ENCODE measurements at regions not wholly inside any gene's neighbourhood (a gene's known extent, or its start where the extent isn't known, plus 50 kb on each side); places are given as distances from the start of the nearest gene placed in this dataset.

DNA sequence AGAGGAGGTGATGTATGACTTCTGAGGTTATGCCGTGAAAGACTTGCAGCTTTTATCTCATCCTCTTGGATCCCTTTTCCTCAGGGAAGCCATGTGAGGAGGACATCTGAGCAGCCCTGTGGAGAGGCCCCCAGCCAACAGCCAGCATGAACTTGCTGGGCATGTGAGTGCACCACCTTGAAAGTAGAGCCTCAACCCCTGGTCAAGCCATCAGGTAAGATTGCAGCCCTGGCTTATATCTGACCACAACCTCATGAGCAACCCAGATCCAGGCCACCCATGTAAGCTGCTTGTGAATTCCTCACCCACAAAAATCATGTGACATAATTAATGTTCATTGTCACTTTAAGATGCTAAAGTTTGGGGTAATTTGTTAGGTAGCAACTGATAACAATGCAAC is 121.0 kb downstream of the MIAT start:
- H3K4me1 ChIP-seq = peaks cover 8% of the 10 kb centered on the region
- no peak for TF ChIP-seq POLR2A (IDR thresholded peaks at IDR 0.05)
- no peak for TF ChIP-seq POLR2AphosphoS5 (IDR thresholded peaks at IDR 0.05; ENCODE audit: insufficient read depth in 1 of 2, low read depth in 1 of 2)
- TF ChIP-seq, protein P1, sequence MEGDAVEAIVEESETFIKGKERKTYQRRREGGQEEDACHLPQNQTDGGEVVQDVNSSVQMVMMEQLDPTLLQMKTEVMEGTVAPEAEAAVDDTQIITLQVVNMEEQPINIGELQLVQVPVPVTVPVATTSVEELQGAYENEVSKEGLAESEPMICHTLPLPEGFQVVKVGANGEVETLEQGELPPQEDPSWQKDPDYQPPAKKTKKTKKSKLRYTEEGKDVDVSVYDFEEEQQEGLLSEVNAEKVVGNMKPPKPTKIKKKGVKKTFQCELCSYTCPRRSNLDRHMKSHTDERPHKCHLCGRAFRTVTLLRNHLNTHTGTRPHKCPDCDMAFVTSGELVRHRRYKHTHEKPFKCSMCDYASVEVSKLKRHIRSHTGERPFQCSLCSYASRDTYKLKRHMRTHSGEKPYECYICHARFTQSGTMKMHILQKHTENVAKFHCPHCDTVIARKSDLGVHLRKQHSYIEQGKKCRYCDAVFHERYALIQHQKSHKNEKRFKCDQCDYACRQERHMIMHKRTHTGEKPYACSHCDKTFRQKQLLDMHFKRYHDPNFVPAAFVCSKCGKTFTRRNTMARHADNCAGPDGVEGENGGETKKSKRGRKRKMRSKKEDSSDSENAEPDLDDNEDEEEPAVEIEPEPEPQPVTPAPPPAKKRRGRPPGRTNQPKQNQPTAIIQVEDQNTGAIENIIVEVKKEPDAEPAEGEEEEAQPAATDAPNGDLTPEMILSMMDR (IDR thresholded peaks at IDR 0.05) = no peak
- no peak overlapping the region for H3K4me3 ChIP-seq
- H3K9me3 ChIP-seq = no peaks in the 10 kb centered on the region
- no peaks in the 10 kb centered on the region for H3K27me3 ChIP-seq
- H3K36me3 ChIP-seq = peaks cover 0 to 32% of the 10 kb centered on the region in 2 donors
- DNase-seq (ENCODE audit: extremely low spot score in 2 of 2) = no peak
- no peak overlapping the region for H3K27ac ChIP-seq
- intact Hi-C loops (cut with DNase I) = no loop called here

DNA sequence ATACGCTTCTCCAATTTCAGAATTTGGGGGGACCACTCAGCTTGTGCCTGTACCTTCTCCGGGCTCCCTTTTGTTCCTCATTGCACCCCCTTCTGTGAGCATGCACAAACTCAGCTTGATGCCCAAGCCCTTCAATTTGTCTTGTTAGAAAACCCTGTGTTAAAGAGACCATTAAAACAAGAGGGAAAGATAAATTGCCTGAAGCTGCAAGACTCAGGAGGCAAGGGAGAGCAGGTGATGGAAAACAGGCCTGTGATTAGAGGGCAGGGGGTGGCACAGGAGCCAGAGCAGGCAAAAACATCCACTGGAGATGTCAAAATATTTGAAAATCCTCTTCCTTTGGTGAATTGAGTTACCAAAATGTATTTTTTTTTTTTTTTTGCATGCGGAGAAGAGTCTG is 121.7 kb downstream of the MIAT start:
- H3K9me3 ChIP-seq = no peaks in the 10 kb centered on the region
- no peak overlapping the region for H3K4me3 ChIP-seq
- H3K27ac ChIP-seq = no peak overlapping the region
- intact Hi-C loops (cut with DNase I) = no loop called here
- TF ChIP-seq POLR2AphosphoS5 (IDR thresholded peaks at IDR 0.05; ENCODE audit: insufficient read depth in 1 of 2, low read depth in 1 of 2) = no peak
- TF ChIP-seq POLR2A (IDR thresholded peaks at IDR 0.05) = no peak
- TF ChIP-seq, protein P1 (IDR thresholded peaks at IDR 0.05) = no peak
- peaks cover 8% of the 10 kb centered on the region for H3K4me1 ChIP-seq
- no peak for DNase-seq (ENCODE audit: extremely low spot score in 2 of 2)
- H3K36me3 ChIP-seq = peaks cover 0 to 32% of the 10 kb centered on the region in 2 donors
- no peaks in the 10 kb centered on the region for H3K27me3 ChIP-seq

DNA sequence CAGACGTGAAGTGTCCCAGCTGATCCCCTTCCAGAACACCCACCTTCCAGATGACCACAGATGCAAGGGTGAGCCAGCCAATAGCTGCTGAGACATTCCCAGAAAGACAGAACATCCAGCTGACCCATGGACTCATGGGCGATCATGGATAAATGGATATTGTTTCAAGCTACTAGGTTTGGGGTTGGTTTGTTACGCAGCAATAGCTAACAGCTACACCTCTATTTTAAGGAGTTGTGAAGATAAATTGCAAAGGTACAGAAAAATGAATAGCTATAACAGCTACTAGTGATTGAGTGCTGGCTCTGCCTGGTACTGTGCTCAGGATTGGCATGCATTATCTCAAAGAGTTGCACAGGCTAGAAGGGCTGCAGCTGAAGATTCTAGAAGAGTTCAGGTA is 122.5 kb downstream of the MIAT start:
- no peak overlapping the region for H3K4me3 ChIP-seq
- peaks cover 0 to 32% of the 10 kb centered on the region in 2 donors for H3K36me3 ChIP-seq
- intact Hi-C loops (cut with DNase I) = no loop called here

DNA sequence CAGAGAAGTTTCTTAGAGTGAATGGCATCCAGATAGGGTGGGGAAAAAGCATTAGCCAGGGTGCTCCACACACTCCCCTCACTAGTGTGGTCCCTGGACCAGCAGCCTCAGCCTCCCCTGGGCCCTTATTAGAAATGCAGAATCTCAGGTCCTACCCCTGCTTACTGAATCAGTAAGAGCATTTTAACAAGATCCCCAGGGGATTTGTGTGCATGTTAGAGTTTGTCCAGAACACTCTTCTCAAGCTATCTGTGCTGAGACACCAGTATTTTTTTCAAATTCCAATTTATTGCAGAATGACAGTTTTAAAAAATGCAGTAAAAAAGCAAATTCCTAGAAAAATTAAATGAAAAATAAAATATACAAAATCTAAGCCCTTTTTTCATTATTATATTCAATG is 123.1 kb downstream of the MIAT start:
- intact Hi-C loops (cut with DNase I) = no loop called here
- Histone ChIP-seq H3K4me1 (peaks cover 8% of the 10 kb centered on the region), H3K36me3 (peaks cover 0 to 32% of the 10 kb centered on the region in 2 donors), H3K9me3 (no peaks in the 10 kb centered on the region), H3K27me3 (no peaks in the 10 kb centered on the region), H3K4me3 (no peak overlapping the region), H3K27ac (no peak overlapping the region)
- TF ChIP-seq POLR2A (IDR thresholded peaks at IDR 0.05) (no peak), POLR2AphosphoS5 (IDR thresholded peaks at IDR 0.05; ENCODE audit: insufficient read depth in 1 of 2, low read depth in 1 of 2) (no peak)
- TF ChIP-seq, protein P1 (IDR thresholded peaks at IDR 0.05) = no peak
- no peak for DNase-seq (ENCODE audit: extremely low spot score in 2 of 2)

More for the DNA sequence above, 122.5 kb downstream of the MIAT start:
- DNase-seq (ENCODE audit: extremely low spot score in 2 of 2) = no peak
- Histone ChIP-seq H3K4me1 (peaks cover 8% of the 10 kb centered on the region), H3K27me3 (no peaks in the 10 kb centered on the region), H3K27ac (no peak overlapping the region), H3K9me3 (no peaks in the 10 kb centered on the region)
- TF ChIP-seq, protein P1 (IDR thresholded peaks at IDR 0.05) = no peak
- no peak for TF ChIP-seq POLR2AphosphoS5 (IDR thresholded peaks at IDR 0.05; ENCODE audit: insufficient read depth in 1 of 2, low read depth in 1 of 2)

DNA sequence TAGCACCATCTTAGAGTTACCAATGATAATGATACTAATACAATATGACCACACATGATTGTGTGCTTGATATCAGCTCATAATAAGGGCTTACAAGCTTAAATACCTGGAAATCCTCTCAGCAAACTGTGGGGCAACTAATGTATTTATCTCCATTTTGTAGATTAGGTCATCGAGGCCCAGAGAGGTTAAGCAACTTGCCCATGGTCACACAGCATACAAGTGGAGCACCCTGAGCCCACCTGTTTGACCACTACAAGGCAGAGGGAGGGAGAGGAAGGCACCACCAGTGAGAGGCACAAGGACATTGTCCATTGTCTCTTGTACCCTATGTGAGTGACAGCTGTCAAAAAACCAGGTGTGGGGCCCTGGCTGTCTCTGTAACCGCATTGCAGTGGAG is 123.7 kb downstream of the MIAT start:
- peaks cover 8% of the 10 kb centered on the region for H3K4me1 ChIP-seq
- intact Hi-C loops (cut with DNase I) = no loop called here

More for the DNA sequence above, 123.7 kb downstream of the MIAT start:
- no peak for DNase-seq (ENCODE audit: extremely low spot score in 2 of 2)
- H3K27ac ChIP-seq = no peak overlapping the region
- peaks cover 0 to 26% of the 10 kb centered on the region in 2 donors for H3K36me3 ChIP-seq
- TF ChIP-seq POLR2A (IDR thresholded peaks at IDR 0.05) (no peak), POLR2AphosphoS5 (IDR thresholded peaks at IDR 0.05; ENCODE audit: insufficient read depth in 1 of 2, low read depth in 1 of 2) (no peak)
- TF ChIP-seq, protein P1 (IDR thresholded peaks at IDR 0.05) = no peak
- no peaks in the 10 kb centered on the region for H3K9me3 ChIP-seq
- H3K4me3 ChIP-seq = no peak overlapping the region
- H3K27me3 ChIP-seq = no peaks in the 10 kb centered on the region

Measured in vagina (tissue), 2 donors.